K562 (cell line): ENCODE measurements at regions not wholly inside any gene's neighbourhood (a gene's known extent, or its start where the extent isn't known, plus 50 kb on each side); places are given as distances from the start of the nearest gene placed in this dataset.
A peak's percentile ranks its signal among the peaks of the same experiment; 100 is the strongest.

ENCODE experiments used
- ATAC-seq: fragments of 200-7000 bp; cut with Tn5 transposase; 3 replicates; pipeline ENCODE4 v1.9.1; 2020; ENCODE audit warnings: moderate library complexity
- BruUV-seq: library from RNA; stranded (reverse); fragments of 400-500 nt; replicated peaks from 2 replicates; lab custom pipeline; 2021; lab: Mats Ljungman, UMichigan
- CTCF ChIA-PET: fragments of 300-600 bp; formaldehyde crosslinking; extraction: SDS; loops from one replicate; lab custom pipeline; 2021; ENCODE audit warnings: low intra/inter-chr PET ratio; lab: Yijun Ruan, JAX
- POLR2A ChIA-PET: fragments of 300-600, 350-650 bp; sonication (Branson Sonifier 250); formaldehyde crosslinking; extraction: SDS; loops from one replicate; lab custom pipeline; 2021; ENCODE audit warnings: antibody characterized with exemption, inconsistent platforms; lab: Yijun Ruan, JAX
- DNase-seq, 4 experiments: peaks; one replicate each; pipeline versions ENCODE4 v3.0.0 to v3.0.0-alpha.2; 2011 to 2018; ENCODE audit warnings: low spot score in 3 of 4, mixed read lengths in 3 of 4; ENCODE audit errors: extremely low read depth in 1 of 4
- FAIRE-seq: peaks from 2 replicates; lab custom pipeline; 2011; peaks lifted over from hg19 to GRCh38; lab: Jason Lieb, UNC
- H2AFZ ChIP-seq: 2 replicates; pipeline ENCODE4 v1.6.0; 2011; ENCODE audit warnings: low read depth, low read length, control low read depth, inconsistent platforms
- H3K27ac ChIP-seq: fragments of 200-600 bp; 3 replicates; pipeline ENCODE4 v1.8.0; 2011; ENCODE audit warnings: low read depth, mild to moderate bottlenecking, control low read depth, inconsistent platforms, low read length, moderate library complexity, mixed read lengths; ENCODE audit errors: extremely low read depth
- H3K27me3 ChIP-seq, 2 experiments: fragments of 300-600 bp in 1 of 2; 2 replicates in 1 of 2; 3 replicates in 1 of 2; pipeline versions ENCODE4 v1.6.0 to v1.8.0; 2011; ENCODE audit warnings: inconsistent platforms in 2 of 2, low read length in 2 of 2, mild to moderate bottlenecking in 1 of 2, mixed read lengths in 1 of 2, moderate library complexity in 1 of 2; ENCODE audit not compliant: control insufficient read depth in 2 of 2, insufficient read depth in 2 of 2
- H3K36me3 ChIP-seq: fragments of 300-600 bp; 3 replicates; pipeline ENCODE4 v1.8.0; 2011; ENCODE audit warnings: mild to moderate bottlenecking, low read length, inconsistent platforms; ENCODE audit not compliant: control insufficient read depth, insufficient read depth
- H3K4me1 ChIP-seq, 2 experiments: fragments of 200-600 bp in 1 of 2; replicated peaks in 1 of 2; 2 replicates in 1 of 2; 3 replicates in 1 of 2; pipeline versions ENCODE4 v1.5.1 to v1.8.0; 2011; ENCODE audit warnings: inconsistent platforms in 2 of 2, low read length in 2 of 2, mild to moderate bottlenecking in 1 of 2, mixed read lengths in 1 of 2, moderate library complexity in 1 of 2; ENCODE audit not compliant: control insufficient read depth in 2 of 2, insufficient read depth in 2 of 2
- H3K4me2 ChIP-seq: 2 replicates; pipeline ENCODE4 v1.6.1; 2011; ENCODE audit warnings: low read length, control low read depth, inconsistent platforms, mixed read lengths; ENCODE audit not compliant: insufficient read depth
- H3K4me3 ChIP-seq: fragments of 200-600 bp; sonication (generic), shearing (Covaris generic); 2 replicates; pipeline ENCODE4 v1.5.1; 2016; ENCODE audit warnings: control low read depth, inconsistent platforms
- H3K79me2 ChIP-seq: fragments of 200-600 bp; 3 replicates; pipeline ENCODE4 v1.8.0; 2011; ENCODE audit warnings: low read length, inconsistent platforms; ENCODE audit not compliant: control insufficient read depth, insufficient read depth
- H3K9ac ChIP-seq, 2 experiments: 2 replicates each; pipeline versions ENCODE4 v1.6.0 to v1.6.1; 2011; ENCODE audit warnings: low read depth in 2 of 2, low read length in 2 of 2, control low read depth in 1 of 2, inconsistent platforms in 1 of 2, mild to moderate bottlenecking in 1 of 2, mixed read lengths in 1 of 2; ENCODE audit not compliant: insufficient read depth in 1 of 2
- H3K9me1 ChIP-seq: one replicate; pipeline ENCODE4 v1.6.0; 2011; ENCODE audit warnings: inconsistent platforms, mild to moderate bottlenecking, low read length, moderate library complexity; ENCODE audit not compliant: control insufficient read depth, insufficient read depth
- H3K9me3 ChIP-seq: replicated peaks from 2 replicates; pipeline ENCODE4 v1.5.1; 2011; ENCODE audit warnings: low read depth, low read length, inconsistent platforms; ENCODE audit not compliant: control insufficient read depth, insufficient read depth
- H4K20me1 ChIP-seq: replicated peaks from 2 replicates; pipeline ENCODE4 v1.6.1; 2011; ENCODE audit warnings: low read length, inconsistent platforms, mixed read lengths; ENCODE audit not compliant: control insufficient read depth, insufficient read depth
- ADNP ChIP-seq: fragments of 200-800 bp; sonication (Bioruptor generic); IDR thresholded peaks from 2 replicates; pipeline ENCODE4 v1.6.1; 2016; ENCODE audit warnings: missing genetic modification characterization, missing compliant biosample characterization
- CEBPZ ChIP-seq: fragments of 150-350 bp; IDR thresholded peaks from 2 replicates; pipeline ENCODE4 v1.6.1; 2014; ENCODE audit warnings: low read depth, mild to moderate bottlenecking, low read length, borderline replicate concordance
- ELF1 ChIP-seq: fragments of 200-800 bp; sonication (Bioruptor generic); IDR thresholded peaks from 2 replicates; pipeline ENCODE4 v1.6.1; 2016; ENCODE audit warnings: missing genetic modification characterization, missing compliant biosample characterization
- HDAC2 ChIP-seq: fragments of 450-650 bp; IDR thresholded peaks from 2 replicates; pipeline ENCODE4 v1.6.1; 2016; ENCODE audit warnings: mild to moderate bottlenecking
- HDAC8 ChIP-seq: fragments of 450-650 bp; IDR thresholded peaks from 2 replicates; pipeline ENCODE4 v1.6.1; 2016; ENCODE audit warnings: mild to moderate bottlenecking, missing genetic modification characterization, moderate library complexity, missing compliant biosample characterization
- ZNF449 ChIP-seq: fragments of 250-450 bp; sonication (Bioruptor Pico); IDR thresholded peaks from 2 replicates; pipeline ENCODE4 v1.8.0; 2022; ENCODE audit warnings: moderate library complexity, mild to moderate bottlenecking, inconsistent platforms
- ZNF584 ChIP-seq: fragments of 200-800 bp; sonication (Bioruptor generic); IDR thresholded peaks from 2 replicates; pipeline ENCODE4 v1.6.1; 2016; ENCODE audit warnings: low read depth, mild to moderate bottlenecking, missing genetic modification characterization, missing compliant biosample characterization
- WGBS: fragments of 100-300 bp; shearing (Covaris generic); methylation state at CpG from one replicate; pipeline ENCODE4 v1.1.6; 2016; ENCODE audit warnings: low coverage, mixed read lengths; ENCODE audit not compliant: insufficient coverage; ENCODE audit errors: missing lambda C conversion rate; 5-methylcytosine and 5-hydroxymethylcytosine counted together
- in situ Hi-C: fragments of 300-500 bp; cut with MboI; formaldehyde crosslinking; loops from 4 replicates; pipeline ENCODE4 v1.15.0; 2018; ENCODE audit warnings: inconsistent platforms, mixed read lengths
- intact Hi-C: fragments of 100-400 bp; cut with micrococcal nuclease; formaldehyde crosslinking; loops from 2 replicates; pipeline ENCODE4 v1.14.2; 2022

- TF ChIP-seq ELF1 (tag): no peak
- TF ChIP-seq, all 486 proteins: peak for 0
Observed at GRCh38 chr10:10967029-10967428, 50.6 kb upstream of the CELF2 start (continued).

GRCh38 chr10:10967581-10968256, 50.0 kb upstream of the CELF2 start:
- TF ChIP-seq ADNP (tag) (no peak), HDAC2 (no peak), CEBPZ (no peak), HDAC8 (no peak), ZNF584 (no peak), ZNF449 (CRISPR knock-in tag) (no peak)
- POLR2A ChIA-PET: no interaction called here
- Histone ChIP-seq H3K27me3 (no peaks in the 10 kb centered on the region; a peak in 1 of 5 replicates), H3K9me3 (no peaks in the 10 kb centered on the region), H3K79me2 (no peaks in the 10 kb centered on the region), H3K9me1 (no peaks in the 10 kb centered on the region), H3K9ac (no peak overlapping the region), H3K36me3 (no peaks in the 10 kb centered on the region), H3K27ac (no peak overlapping the region), H2AFZ (no peak overlapping the region), H3K4me2 (no peak overlapping the region), H4K20me1 (no peaks in the 10 kb centered on the region), H3K4me1 (no peaks in the 10 kb centered on the region), H3K4me3 (no peak overlapping the region)
- ATAC-seq (no peak), FAIRE-seq (no peak), DNase-seq (peak in 1 of 4 experiments; percentile 11)
- no TSS peak for BruUV-seq
- in situ Hi-C loops (no loop called here), intact Hi-C loops (loop anchor here (10.0 kb wide), 1 partner anchor 307 kb away; no protein-coding TSS in a partner anchor)
- CTCF ChIA-PET: no interaction called here
- 3% methylated on average over 8 of the region's 8 CpGs for WGBS
